Esophagus mucosa (tissue), 1 donor: ENCODE measurements at regions not wholly inside any gene's neighbourhood (a gene's known extent, or its start where the extent isn't known, plus 50 kb on each side); places are given as distances from the start of the nearest gene placed in this dataset.
A peak's percentile ranks its signal among the peaks of the same experiment; 100 is the strongest.
"Not testable (repeated sequence)": the region's sequence is repeated elsewhere in the genome, so short reads cannot be mapped to it uniquely, and the experiment has no call there.

Experiments used
- ATAC-seq: fragments of 200-7000 bp; cut with Tn5 transposase; one replicate; pipeline ENCODE4 v1.9.1; 2020
- donor health status: DM: yes; HTN: yes; CAD: no.

DNA sequence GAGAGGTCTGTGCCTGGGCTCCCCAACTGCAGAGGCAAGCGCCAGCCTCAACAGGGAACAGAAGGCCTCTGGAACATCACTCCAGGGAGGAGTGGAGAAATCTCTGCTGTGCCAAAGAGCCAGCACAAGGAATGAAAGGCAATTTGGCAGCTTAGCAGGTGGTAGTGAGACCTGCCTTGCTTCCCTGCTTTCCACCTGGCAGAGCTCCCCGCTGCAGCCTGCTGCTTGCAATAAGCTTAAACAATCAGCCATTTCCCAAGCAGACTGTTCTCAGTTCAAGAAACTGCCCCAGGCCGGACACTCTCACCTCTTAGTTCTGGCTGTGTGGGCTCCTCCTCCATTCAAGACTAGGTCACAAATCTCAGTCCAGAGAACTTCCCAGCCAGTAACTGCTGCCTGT lies 370.6 kb downstream of the MAGEB5 start:
- ATAC-seq = no peak

DNA sequence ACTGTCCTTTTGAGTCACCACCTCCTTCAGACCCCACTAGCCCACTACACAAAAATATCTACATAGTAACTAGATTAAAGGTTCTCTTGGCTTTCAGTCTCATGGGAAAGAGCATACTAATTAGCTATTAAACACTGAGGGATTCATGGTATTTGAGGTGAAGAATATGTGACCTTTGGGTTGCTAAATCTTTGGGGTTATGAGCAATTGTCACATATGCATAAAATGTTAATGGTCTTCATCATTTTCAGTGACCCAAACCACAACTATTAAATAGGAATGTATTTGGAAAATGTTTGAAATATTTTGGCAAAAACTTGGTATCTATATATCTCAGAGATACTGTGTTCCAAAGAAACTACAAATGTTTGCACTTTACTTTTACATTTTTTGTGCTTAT lies 365.1 kb downstream of the MAGEB5 start:
- ATAC-seq = no peak

GRCh38 chrX:26580021-26580420 lies 364.1 kb downstream of the MAGEB5 start:
- ATAC-seq = no peak

- ATAC-seq = no peak
These were observed 358.3 kb downstream of the MAGEB5 start for GRCh38 chrX:26574234-26574633.

DNA sequence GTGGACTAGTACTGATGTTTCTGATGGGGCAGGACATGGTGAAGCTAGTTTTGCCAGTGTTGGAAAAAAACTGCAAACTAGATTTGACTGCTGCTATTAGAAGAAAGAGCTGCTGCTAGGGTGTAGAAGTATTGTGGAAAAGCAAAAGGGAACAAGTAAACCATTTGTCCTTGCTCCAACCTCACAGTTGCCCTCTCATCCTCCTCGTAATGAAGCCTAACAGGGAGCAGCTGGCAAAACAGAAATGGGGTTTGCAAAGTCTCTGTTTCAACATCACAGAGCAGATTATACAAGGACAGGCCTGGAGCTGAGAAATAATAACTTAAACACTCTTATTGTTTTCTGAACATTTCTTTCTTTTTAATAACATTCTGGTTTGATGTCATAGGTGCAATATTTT lies 346.2 kb downstream of the MAGEB5 start:
- ATAC-seq = no peak

DNA sequence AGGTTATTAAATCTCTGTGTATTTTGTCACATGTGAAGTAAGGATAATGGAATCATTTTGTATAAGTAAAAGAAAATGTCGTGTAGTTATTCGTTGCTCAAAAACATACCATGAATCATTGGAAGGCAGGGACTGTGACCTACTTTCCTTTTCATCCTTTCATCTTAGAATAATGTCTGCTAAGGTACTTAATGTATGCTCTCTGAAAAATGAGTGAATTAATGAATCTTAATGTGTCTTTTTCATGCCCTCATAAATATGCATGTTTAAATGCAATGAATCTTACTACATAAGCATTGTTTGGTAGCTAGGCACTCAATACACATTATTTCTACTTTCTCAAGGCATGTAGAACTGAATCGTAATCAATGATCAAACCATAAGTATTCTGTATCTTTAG lies 343.9 kb downstream of the MAGEB5 start:
- ATAC-seq = no peak

GRCh38 chrX:26558719-26559386 lies 342.9 kb downstream of the MAGEB5 start:
- no peak for ATAC-seq

- no peak for ATAC-seq
These were observed 341.8 kb downstream of the MAGEB5 start for GRCh38 chrX:26557691-26558321.

DNA sequence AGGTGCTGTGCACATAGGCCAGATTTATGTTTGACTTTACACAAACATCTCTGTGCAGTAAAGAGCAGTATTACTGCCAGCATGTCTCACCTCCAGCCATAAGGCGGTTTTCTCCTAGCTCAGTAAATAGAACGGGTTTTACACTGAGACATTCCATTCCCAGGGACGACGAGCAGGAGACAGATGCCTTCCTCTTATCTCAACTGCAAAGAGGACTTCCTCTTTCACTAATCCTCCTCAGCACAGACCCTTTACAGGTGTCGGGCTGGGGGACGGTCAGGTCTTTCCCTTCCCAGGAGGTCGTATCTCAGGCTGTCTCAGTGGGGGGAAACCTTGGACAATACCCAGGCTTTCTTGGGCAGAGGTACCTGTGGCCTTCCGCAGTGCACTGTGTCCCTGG lies 309.8 kb downstream of the MAGEB5 start:
- ATAC-seq = not testable (repeated sequence)

GRCh38 chrX:26522501-26522900 lies 306.5 kb downstream of the MAGEB5 start:
- no peak for ATAC-seq

DNA sequence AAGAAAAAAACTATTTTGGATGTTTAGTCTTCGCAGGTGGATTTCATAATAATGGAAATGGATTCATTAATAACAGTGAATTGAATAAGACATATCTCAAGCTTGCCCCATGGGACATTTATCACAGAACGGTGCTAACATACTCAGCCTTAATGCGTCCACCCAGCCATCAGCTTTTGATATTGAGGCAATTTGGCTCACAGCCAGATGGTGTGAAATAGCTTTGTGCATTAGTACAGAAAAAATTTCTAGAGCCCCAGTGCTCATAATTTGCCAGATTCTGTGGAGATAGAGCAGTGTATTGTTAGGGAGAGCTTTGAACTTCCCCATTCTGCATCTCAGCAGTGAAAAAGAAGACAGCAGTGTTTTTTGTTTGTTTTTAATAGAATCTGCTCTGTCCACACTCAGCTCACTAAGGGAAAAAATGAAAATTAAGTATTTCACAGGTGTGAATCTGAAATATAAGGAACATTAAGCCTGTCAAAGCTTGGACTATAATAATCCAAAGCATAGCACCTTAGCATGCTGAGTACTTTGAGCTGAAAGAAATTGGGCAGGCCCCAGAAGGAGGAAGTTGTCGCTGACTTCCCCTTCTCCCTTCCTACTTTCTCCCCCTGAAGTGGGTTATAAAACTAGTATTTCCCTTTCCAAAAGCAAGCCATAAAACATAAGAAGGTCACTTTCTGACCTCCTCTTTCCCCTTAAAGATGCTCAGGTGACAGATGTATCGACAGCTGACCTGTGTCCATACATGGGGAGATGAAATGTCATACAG lies 295.8 kb downstream of the MAGEB5 start:
- ATAC-seq = no peak

- ATAC-seq = no peak
These were observed 255.0 kb downstream of the MAGEB5 start for GRCh38 chrX:26470941-26471340.

DNA sequence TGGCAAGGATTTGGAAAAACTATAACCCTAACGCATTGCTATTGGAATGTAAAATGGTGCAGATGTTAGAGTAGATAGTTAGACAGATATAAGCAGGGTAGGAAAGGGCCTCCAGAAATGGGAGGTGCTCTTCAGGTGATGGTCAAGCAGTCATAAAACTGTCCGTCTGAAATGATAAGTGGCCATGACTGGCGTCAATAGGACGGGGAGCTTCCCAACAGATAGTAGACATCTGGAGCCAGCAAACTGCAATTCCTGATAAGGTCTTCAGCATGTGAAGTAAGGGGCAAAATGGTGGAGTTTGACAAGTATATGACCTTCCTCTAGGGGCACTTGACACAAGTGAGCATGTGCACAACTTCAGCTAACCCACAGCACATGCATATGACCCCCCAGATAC lies 250.4 kb downstream of the MAGEB5 start:
- no peak for ATAC-seq

DNA sequence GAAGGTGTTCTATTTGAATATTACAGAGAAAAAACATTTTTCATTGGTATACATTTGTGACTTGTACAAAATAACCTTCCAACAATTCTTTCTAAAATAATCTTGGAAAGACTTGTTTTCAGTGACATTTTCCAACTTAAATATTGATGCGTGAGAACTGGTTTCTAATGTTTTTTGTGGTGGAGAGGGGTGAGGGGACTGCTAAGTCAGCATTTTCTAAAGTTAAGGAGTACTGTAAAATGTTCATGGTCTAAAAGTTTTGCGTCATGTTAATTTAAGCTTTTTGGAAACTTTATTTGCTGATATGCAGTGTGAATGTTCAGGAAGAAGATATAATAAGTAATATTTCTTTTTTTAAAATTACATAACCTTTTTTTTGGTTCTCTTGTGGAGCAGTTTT lies 229.3 kb downstream of the MAGEB5 start:
- no peak for ATAC-seq

DNA sequence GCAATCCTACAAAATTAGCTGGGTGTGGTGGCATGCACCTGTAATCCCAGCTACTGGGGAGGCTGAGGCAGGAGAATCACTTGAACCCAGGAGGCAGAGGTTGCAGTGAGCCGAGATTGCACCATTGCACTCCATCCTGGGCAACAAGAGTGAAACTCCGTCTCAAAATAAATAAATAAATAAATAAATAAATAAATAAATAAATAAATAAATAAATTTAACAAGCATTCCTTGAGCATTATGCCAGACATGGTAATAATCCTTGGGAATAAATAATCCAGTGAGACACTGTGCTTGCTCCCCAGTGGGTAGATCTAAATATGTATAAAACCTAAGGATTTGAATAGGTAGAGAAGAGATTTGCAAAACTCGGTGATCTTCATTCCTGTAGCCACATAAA lies 228.4 kb downstream of the MAGEB5 start:
- not testable (repeated sequence) for ATAC-seq

DNA sequence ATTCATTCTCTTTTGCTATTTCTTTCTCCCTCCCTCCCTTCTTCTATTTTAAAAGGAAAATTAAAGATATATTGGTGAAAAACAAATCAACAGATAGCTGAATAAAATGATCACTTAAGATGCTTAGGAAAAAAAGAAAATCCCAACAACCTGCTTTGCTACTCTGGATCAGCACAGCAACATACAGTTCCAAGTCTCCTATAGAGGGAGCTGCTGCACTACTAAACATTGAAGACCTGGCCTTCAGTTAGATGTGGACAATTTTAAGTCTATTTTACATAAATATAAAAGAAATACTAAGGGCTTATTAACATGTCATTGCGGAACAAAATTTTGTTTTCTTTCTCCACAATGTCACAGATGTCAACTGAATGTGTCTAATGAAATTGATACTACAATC lies 226.4 kb downstream of the MAGEB5 start:
- ATAC-seq = no peak

DNA sequence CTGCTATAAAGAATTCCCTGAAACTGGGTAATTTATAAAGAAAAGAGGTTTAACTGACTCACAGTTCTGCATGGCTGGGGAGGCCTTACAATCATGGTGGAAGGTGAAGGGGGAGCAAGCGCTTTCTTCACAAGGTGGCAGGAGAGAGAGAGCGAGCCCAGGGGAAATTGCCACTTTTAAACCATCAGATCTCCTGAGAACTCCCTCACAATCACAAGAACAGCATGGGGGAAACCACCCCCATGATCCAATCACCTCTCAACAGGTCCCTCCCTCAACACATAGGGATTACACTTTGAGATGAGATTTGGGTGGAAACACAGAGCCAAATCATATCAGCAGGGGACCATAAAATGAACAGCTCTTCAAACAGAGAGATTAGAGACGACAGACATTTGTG lies 198.6 kb downstream of the MAGEB5 start:
- ATAC-seq = no peak

DNA sequence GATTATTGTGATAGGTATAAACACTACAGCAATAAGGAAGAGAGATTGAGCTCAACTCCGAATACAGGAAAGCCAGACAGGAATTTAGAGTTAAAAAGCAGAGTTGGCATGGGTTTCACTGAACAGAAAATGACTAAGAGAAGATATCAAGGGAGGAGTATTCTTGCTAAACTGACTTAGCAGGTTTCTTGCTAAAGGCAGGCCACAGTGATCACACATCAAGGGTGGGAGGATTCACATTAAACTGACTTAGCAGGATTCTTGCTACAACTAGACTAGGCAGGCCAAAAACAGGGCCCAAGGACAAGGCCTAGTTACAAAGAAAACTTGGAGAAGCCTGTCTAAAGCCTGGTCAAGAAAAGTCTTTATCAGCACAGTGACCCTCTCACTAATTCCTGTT lies 195.1 kb downstream of the MAGEB5 start:
- ATAC-seq = peak; percentile 95

- no peak for ATAC-seq
These were observed 193.7 kb downstream of the MAGEB5 start for GRCh38 chrX:26409636-26410035.

DNA sequence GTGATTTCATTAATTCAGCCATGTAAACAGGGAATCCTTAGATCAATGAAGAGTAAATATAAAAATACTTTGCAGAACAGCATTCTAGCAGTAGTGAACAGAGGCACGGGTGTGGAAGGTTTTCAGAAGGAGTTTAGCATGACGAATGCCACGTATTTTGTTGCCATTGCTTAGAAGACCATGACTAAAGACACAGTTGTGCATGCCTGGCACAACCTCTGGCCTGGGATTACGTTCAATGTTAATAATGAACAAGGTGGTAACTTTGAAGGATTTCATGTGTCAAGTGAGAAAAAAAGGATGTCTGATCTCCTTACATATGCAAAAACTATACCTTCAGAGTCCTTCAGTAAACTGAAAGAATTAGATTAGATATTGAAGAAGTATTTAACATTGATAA lies 171.9 kb downstream of the MAGEB5 start:
- ATAC-seq = no peak

DNA sequence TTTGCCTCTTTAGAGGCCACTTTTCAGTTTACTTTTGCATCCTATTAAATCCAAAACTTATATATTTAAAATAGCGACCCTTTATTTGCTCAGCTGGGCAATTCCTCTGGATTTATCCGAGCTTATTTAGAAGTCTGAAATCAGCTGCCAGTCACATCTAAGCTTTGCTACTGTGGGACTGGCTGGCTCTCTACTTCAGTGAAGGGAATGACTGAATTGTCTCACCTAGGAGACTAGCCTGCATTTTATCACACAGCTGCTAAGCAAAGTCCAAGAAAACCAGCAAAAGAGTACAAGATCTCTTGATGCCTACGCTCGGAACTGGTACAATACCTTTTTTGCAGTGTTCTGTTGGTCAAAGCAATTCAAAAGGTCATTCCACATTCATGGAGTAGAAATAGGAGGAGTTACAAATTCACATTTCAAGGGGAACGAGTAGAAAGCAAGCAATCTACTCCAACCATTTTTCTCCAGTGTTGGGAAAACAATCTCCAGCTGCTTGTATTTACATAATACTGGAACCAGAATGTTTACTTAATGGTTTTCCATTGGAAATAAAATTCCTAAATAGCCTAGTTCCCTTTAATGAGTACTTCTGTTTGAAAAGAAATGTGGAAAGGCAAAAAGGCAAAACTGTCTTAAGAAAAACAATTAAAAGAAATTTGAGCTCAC lies 160.2 kb downstream of the MAGEB5 start:
- no peak for ATAC-seq

DNA sequence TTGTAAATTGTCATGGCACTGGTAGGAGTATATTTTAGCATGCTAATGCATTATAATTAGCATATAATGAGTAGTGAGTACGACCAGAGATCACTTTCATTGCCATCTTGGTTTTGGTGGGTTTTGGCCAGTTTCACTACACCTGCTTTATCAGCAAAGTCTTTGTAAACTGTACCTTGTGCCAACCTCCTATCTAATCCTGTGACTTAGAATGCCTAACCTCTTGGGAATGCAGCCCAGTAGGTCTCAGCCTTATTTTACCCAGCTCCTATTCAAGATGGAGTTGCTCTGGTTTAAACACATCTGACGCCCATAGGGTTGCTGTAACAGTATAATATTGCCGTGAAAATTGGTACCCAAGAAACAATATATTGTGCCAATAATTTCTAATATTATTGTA lies 159.4 kb downstream of the MAGEB5 start:
- no peak for ATAC-seq

DNA sequence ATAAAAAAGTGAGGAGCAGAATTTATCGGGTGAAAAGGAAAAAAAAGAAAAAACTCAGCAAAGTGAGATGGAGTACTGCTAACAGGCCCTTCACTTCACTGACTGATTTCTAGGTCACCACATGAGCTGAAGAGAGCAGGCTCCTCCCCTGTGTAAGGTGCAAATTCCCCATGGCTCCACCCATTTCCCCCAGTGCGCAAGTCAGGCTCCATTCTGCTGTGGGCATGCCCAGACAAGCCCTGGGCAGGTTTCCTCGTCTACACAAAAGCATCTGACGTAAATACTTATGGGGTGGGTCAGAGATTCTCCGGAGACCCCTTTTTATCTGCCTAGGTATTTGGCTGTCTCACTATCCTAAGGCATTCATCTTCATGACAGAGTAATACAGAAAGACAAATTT lies 157.9 kb downstream of the MAGEB5 start:
- ATAC-seq = no peak
